ENCODE measurements at regions not wholly inside any gene's neighbourhood (a gene's known extent, or its start where the extent isn't known, plus 50 kb on each side); places are given as distances from the start of the nearest gene placed in this dataset.

DNA sequence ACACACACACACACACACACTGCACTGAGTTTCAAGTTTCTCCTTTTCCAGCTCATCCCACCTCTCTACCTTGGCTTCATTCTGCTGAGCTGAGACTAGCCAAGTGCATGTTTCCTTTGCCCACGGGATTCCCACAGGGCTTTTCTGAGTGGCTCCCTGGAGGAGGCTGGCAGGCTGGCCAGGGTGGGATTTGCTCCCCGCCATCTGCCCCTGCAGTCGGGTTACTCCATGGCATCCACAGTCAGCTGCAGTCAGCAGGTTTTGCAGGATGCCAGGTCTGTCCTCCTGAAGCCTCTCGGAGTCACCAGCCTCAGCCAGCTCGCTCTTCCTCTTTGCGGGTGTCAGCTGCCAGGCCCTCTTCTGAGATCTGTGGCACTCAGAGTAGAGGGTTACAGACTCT is 783.7 kb upstream of the SOX11 start:
- H3K79me2 ChIP-seq (ENCODE audit: low read depth) = no peaks in the 10 kb centered on the region
- H3K36me3 ChIP-seq (ENCODE audit: low read depth) = no peaks in the 10 kb centered on the region
- peaks cover 34% of the 10 kb centered on the region for H3K27me3 ChIP-seq (ENCODE audit: insufficient read depth, low read depth)
- no peaks in the 10 kb centered on the region for H3F3A ChIP-seq (ENCODE audit: insufficient read depth, low read depth)
- no peak overlapping the region for H3K27ac ChIP-seq
- H3K4me2 ChIP-seq = no peak overlapping the region
- intact Hi-C loops (cut with micrococcal nuclease; ENCODE audit: unreplicated experiment) = no loop called here
- H3K9me3 ChIP-seq (ENCODE audit: insufficient read depth, low read depth) = no peaks in the 10 kb centered on the region
- ChIA-PET CTCF (no interaction called here), POLR2A (ENCODE audit: unreplicated experiment) (no interaction called here)
- DNase-seq = no peak
- no peaks in the 10 kb centered on the region for H4K20me1 ChIP-seq (ENCODE audit: insufficient read depth)
- H2AFZ ChIP-seq = no peak overlapping the region
- no peaks in the 10 kb centered on the region for H3K9me2 ChIP-seq (ENCODE audit: insufficient read depth)
- no TSS peak for BruUV-seq (replicated peaks)
- TF ChIP-seq, protein P1, sequence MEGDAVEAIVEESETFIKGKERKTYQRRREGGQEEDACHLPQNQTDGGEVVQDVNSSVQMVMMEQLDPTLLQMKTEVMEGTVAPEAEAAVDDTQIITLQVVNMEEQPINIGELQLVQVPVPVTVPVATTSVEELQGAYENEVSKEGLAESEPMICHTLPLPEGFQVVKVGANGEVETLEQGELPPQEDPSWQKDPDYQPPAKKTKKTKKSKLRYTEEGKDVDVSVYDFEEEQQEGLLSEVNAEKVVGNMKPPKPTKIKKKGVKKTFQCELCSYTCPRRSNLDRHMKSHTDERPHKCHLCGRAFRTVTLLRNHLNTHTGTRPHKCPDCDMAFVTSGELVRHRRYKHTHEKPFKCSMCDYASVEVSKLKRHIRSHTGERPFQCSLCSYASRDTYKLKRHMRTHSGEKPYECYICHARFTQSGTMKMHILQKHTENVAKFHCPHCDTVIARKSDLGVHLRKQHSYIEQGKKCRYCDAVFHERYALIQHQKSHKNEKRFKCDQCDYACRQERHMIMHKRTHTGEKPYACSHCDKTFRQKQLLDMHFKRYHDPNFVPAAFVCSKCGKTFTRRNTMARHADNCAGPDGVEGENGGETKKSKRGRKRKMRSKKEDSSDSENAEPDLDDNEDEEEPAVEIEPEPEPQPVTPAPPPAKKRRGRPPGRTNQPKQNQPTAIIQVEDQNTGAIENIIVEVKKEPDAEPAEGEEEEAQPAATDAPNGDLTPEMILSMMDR (conservative IDR thresholded peaks at IDR 0.05) = no peak
- no peak for TF ChIP-seq EZH2 (IDR thresholded peaks at IDR 0.05; ENCODE audit: low read depth)
- no peak overlapping the region for H3K4me3 ChIP-seq
- H3K4me1 ChIP-seq (replicated peaks; ENCODE audit: insufficient read depth) = no peaks in the 10 kb centered on the region

DNA sequence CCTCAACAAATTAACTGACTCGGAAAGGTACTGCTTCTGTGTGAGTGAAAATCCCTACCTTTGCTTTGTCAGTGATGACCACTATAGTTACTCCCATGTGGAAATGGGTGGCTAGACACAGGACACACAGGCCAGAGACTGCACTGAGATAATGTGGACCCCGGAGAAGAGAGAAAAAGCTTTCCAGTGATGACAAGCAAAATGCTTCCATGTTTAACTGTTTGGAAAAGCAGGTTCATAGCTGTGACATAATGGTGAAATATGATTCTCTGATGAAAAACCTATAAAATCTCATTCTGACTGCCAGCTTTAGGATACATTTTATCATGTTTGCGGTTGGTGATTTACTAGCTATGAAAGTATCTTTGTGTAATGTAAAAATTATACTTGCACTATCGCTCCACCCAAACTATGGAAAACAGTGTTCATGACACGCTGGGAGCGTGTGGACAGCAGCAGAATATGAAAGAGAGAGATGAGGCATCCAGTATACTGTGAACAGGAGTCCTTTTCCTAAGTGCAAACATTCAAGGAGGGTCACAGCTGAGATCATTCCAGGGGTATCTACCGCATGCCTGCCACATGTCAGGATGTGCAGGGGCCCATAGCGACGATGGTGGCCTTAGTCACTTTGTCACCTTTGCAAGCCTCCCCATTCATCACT is 782.7 kb upstream of the SOX11 start:
- H2AFZ ChIP-seq = no peak overlapping the region
- CTCF ChIA-PET = no interaction called here
- H3K4me3 ChIP-seq = no peak overlapping the region

DNA sequence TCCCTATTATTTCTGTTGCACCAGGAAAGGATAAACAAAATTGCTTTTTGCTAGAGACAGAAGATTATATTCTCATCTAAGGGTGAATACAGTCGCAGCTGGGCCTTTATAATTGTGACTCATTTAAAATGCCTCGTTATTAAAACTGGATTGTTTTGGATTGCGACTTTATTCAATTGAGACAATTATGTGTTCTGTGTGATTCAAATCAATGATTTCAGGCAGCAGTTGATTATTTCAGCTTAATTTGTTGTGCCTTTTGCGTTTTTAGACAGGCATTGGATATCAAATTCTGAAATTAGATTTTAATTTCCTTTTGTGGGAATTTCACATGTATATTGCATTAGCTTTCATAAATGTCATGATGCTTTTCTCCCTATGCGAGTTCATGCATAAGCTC is 778.1 kb upstream of the SOX11 start:
- Histone ChIP-seq H3K4me1 (replicated peaks; ENCODE audit: insufficient read depth) (no peaks in the 10 kb centered on the region), H3K4me2 (no peak overlapping the region), H3K9me2 (ENCODE audit: insufficient read depth) (no peaks in the 10 kb centered on the region), H3K36me3 (ENCODE audit: low read depth) (no peaks in the 10 kb centered on the region), H3K27ac (no peak overlapping the region), H3K4me3 (no peak overlapping the region), H4K20me1 (ENCODE audit: insufficient read depth) (no peaks in the 10 kb centered on the region), H3K9me3 (ENCODE audit: insufficient read depth, low read depth) (no peaks in the 10 kb centered on the region), H3K27me3 (ENCODE audit: insufficient read depth, low read depth) (peaks cover 5% of the 10 kb centered on the region; the same call in 1 of the 2 replicates), H3F3A (ENCODE audit: insufficient read depth, low read depth) (no peaks in the 10 kb centered on the region), H3K79me2 (ENCODE audit: low read depth) (no peaks in the 10 kb centered on the region), H2AFZ (no peak overlapping the region)
- ChIA-PET CTCF (no interaction called here), POLR2A (ENCODE audit: unreplicated experiment) (no interaction called here)
- no peak for DNase-seq
- TF ChIP-seq EZH2 (IDR thresholded peaks at IDR 0.05; ENCODE audit: low read depth) = no peak
- TF ChIP-seq, protein P1 (conservative IDR thresholded peaks at IDR 0.05) = no peak
- no TSS peak for BruUV-seq (replicated peaks)
- intact Hi-C loops (cut with micrococcal nuclease; ENCODE audit: unreplicated experiment) = no loop called here

More for the DNA sequence above, 782.7 kb upstream of the SOX11 start:
- Histone ChIP-seq H3F3A (ENCODE audit: insufficient read depth, low read depth) (no peaks in the 10 kb centered on the region), H3K79me2 (ENCODE audit: low read depth) (no peaks in the 10 kb centered on the region), H3K27ac (no peak overlapping the region), H4K20me1 (ENCODE audit: insufficient read depth) (no peaks in the 10 kb centered on the region), H3K9me2 (ENCODE audit: insufficient read depth) (no peaks in the 10 kb centered on the region), H3K4me2 (no peak overlapping the region), H3K27me3 (ENCODE audit: insufficient read depth, low read depth) (peaks cover 26% of the 10 kb centered on the region), H3K4me1 (replicated peaks; ENCODE audit: insufficient read depth) (no peaks in the 10 kb centered on the region), H3K36me3 (ENCODE audit: low read depth) (no peaks in the 10 kb centered on the region), H3K9me3 (ENCODE audit: insufficient read depth, low read depth) (no peaks in the 10 kb centered on the region)
- TF ChIP-seq, protein P1 (conservative IDR thresholded peaks at IDR 0.05) = no peak
- TF ChIP-seq EZH2 (IDR thresholded peaks at IDR 0.05; ENCODE audit: low read depth) = no peak
- POLR2A ChIA-PET (ENCODE audit: unreplicated experiment) = no interaction called here
- intact Hi-C loops (cut with micrococcal nuclease; ENCODE audit: unreplicated experiment) = no loop called here
- DNase-seq = no peak
- no TSS peak for BruUV-seq (replicated peaks)
